ENCODE measurements at regions not wholly inside any gene's neighbourhood (a gene's known extent, or its start where the extent isn't known, plus 50 kb on each side); places are given as distances from the start of the nearest gene placed in this dataset.
A peak's percentile ranks its signal among the peaks of the same experiment; 100 is the strongest.
"Not testable (repeated sequence)": the region's sequence is repeated elsewhere in the genome, so short reads cannot be mapped to it uniquely, and the experiment has no call there.

DNA sequence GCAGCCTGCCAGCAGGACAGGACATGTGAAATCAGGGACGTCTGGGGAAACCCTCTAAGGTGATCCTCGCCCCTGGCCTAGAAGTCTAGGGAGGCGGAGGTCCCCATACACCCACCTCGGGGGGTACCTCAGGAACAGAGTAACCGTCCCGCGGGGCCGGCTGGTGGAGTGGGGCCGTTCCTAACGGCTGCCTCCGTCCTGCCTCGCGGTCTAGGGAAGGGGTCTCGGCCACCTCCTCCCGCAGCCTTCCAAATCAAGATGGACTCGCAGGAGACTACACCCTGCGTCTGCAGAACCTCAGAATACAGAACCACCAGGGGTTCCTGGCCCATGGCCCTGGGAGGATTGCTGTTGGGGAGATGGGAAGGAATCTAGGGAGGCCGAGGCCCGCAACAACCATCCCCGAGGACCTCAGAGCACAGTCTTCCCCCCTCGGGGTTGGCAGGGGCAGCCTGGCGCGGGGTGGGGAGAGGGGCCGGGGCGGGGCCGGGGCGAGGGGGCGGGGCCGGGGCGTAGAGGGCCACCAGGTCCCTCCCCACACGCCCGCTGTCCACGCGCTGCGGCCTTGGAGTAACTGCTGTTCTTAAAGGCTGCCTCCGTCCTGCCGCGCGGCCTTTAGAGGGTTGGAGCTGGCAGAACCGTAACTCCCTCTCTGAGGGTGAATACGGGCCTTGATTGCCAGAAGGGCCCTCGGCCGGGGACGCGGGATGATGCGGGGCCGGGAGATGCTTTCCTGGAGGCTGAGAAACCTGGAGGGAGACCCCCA is 89.0 kb upstream of the MLN start:
- DNase-seq, result no peak

DNA sequence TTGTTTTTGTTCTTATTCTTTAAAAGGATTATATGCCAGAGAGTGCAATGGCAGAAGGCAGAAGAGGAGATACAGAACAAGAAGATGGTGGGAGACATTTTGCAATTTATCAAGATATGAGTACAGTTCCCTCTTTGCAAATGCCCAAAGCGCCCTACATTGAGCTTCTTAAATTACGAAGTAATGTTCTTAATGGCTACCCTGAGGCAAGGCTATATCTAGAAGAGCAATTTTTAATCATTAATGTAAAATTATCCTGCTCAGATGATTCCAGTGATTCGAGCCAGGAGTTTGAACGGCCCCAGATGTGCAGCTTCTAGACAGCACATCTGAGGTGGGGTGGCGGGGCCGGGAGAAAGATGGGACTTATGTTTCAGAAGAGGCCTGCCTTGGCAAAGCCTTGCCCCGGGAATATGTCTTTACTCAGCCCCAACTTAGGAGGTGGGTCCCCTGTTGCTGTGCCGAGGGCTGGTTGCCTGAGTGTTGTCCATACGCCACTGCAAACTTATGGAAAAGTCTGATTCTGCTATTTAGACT is 84.9 kb upstream of the MLN start:
- DNase-seq, result no peak

DNA sequence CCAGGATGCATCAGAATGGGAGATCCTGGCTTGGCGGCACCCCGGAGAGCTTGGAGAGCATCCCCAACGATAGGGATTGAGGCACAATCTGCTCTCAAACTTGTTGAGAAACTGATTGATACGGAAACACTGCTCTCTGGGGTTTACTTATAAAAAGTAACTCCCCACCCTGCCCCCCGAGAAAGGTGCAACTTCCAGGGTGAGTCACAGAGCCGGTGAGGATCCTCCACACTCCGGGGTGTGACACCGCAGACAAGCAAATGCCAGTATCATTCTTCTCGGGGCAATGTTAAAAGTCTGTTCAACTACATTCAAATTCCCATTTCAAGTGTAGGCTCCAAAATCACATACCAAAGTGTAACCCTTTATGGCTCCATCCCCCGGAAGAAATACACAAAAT is 84.4 kb upstream of the MLN start:
- no peak for DNase-seq

DNA sequence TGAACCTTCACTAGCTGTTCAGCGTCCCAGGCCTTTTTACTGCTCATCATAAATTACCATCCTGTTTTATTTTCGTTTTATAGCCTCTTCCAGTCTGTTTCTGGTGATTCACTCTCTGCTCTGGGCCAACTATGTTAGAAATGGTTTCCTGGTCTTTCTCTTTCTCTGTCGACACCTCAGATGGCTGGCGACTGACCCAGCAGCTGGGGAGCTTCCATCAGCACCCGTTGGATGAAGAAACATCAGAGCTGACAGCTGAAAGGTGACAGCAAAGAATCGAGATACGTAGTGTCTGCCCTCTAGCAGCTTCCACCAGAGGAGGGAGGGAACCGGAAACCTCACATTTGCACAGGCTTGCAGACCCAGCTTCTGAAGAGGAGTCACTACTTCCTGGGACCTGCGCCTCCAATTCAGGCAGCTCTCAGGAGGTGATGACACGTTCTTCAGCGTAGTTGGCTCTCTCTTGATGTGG is 82.9 kb upstream of the MLN start:
- peak; percentile 90 for DNase-seq

DNA sequence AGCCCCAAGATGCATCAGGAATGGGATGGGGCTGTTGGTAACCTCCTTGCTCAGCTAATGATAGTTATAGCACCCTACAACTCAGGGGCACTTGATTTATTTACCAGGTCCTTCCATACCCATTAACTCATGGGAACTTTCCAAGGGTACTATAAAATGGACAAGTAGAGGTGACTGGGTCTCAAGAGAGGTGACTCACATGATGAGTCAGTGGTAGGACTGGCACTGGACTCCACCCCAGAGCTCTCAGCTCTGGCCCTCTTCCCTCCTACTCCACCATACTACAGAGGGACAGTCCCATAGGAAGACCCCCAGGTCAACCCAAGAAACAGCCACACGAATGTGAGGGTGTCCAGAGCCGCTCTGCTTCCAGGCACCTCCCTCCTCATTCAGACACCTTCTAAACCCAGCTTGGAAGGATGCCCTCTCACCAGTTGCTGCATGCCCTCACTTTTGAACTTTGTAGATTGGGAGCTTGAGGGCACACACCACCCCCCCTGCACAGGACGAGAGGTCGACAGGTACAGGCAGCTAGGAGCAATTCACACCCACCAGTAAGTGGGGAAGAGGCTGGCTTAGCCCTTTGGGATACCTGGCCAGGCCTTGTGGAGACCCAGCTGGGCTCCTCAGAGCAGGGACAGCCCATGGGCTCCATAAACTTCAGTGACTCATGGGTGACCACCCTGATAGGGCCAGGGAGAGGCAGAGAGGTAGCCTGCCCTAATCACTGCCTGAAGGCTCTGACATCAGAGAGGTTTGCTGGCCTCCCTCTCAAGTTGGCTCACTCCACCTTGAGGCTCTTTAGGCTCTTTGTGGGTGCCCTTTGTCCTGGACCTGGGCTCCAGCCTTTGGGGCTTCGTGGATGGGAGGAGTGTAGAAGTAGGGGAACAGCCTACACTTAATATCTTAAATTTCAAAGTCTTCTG is 81.6 kb upstream of the MLN start:
- DNase-seq, result peak; percentile 42

DNA sequence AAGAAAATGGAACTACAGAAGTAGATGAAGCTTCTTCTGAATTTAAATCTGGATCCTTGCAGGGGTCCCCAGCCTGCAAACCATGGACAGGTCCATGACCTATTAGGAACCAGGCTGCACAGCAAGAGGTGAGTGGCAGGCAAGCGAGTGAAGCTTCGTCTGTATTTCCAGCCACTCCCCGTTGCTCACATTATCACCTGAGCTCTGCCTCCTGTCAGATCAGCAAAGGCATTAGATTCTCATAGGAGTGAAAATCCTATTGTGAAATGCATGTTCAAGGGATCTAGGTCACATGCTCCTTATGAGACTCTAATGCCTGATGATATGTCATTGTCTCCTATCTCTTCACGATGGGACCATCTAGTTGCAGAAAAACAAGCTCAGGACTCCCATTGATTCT is 79.8 kb upstream of the MLN start:
- not testable (repeated sequence) for DNase-seq

DNA sequence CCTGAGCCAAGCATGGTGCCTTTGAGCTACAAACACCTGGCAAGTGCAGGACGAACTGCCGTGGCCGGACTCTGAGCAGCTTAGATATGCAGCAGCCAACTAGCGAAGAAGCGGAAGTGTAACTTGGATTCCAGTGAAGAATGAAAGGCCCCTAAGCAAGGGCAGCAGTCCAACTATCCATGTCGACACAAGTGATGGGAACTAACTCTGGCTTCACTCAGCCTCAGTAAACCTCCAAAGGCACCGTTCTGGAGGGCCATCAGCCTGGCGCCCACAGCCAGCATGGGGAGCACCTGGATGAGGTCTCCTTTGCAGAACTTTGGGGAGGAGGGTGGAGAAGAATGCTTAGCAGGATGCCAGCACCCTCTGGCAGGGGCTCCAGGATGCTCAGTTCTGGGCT is 78.4 kb upstream of the MLN start:
- peak; percentile 28 for DNase-seq

DNA sequence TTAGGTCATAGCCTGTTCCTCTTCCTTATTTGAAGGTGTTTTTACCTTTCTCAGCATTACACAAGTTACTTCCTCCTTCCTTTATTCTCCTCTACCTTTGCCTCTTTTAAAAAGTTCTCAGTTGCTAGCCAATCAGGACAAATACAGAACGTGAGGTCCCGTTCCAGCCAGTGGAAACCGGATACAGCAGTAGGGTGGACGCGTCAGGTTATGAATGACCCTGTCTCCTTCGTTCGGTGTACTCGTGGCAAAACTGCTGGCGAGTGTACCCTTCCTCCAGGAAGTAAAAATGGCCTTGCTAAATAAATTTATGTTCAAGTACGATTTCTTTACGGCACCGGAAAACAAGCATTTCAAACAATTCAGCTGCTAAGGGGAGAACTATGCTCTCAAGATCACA is 77.0 kb upstream of the MLN start:
- no peak for DNase-seq

DNA sequence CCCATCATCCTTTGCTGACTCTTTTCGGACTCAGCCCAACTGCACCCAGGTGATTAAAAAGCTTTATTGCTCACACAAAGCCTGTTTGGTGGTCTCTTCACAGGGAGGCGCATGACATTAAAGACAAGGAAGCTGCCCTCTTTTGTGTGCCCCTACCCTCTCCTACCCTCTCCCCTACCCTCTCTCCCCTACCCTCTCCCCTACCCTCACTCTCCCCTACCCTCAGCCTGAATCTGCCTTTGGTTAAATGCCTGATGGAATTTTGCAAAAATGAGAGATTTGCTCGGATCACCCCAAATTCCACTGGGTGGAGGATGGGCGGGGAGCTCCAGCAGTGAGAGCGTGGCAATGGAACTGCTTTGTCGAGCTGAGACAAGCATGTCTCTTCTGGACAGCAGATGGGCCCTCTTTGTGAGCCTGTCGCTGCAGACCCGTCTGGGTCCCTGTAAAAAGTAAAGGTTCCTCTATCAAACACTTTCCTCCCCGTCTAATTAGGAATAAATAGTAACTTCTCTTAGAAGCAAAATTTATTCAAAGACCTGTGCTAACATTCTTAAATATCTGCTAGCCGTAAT is 76.4 kb upstream of the MLN start:
- no peak for DNase-seq

DNA sequence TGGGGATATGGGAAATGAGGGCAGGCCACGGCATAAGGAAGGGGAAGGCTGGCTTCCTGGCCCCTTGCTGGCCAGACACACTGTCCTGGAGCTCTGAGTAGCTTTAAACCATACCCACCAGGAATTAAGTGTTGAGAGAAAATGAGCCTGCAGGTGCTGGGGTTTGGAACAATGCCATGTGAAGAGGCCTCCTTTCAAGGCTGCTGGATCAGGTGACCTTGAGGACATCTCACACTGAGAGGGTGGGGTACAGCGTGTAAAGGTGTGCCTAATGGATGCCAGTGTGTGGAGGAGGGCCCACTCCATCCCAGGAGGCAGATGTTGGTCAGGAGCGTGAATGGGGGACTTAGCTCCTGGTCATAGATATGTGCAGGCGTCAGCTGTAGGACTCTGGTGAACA is 74.8 kb upstream of the MLN start:
- DNase-seq, result no peak

DNA sequence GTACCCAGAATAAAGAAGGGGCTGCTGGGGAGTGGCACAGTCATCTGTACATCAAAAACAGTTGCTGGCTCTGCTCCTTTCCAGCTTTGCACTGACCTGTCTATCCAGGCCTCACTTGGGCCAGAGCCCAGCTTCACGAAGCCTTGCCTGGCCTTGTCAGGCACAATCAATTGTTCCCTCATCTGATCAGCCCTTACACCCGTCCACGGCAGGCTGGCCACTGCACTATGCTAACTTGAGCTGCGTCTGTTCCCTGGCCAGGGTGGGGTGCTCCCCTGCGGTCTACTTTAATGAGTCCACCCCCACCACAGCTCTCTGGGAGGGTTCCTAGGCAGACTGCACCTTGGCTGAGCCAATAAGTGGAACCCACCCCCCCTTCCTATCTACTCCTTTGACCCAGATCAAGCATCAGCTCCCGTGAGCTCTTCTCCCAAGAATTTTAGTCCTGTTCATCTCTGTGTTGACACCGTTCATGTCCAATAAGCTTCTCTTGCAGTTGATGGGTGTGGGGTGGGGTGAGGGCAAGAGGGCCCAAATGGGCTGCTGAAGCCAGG is 74.3 kb upstream of the MLN start:
- DNase-seq, result no peak

DNA sequence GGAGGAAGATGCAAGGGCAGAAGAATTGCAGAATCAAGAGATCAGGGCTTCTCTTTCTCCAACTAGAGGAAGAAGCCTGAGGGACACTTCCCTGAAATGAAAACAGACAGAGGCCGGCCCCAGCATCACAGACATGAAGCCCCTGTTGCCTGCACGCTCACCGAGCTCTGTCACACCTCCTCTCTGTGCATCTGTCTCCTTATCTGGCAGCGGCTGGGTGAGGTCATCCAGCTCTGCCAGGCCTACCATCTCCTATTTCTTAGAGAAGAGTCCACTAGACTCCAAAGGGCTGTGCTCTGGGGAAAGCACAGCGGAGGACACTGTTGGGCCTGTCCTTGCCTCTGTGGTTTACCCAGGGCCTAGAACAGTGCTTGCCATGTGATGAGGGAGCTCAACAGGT is 71.9 kb upstream of the MLN start:
- no peak for DNase-seq

DNA sequence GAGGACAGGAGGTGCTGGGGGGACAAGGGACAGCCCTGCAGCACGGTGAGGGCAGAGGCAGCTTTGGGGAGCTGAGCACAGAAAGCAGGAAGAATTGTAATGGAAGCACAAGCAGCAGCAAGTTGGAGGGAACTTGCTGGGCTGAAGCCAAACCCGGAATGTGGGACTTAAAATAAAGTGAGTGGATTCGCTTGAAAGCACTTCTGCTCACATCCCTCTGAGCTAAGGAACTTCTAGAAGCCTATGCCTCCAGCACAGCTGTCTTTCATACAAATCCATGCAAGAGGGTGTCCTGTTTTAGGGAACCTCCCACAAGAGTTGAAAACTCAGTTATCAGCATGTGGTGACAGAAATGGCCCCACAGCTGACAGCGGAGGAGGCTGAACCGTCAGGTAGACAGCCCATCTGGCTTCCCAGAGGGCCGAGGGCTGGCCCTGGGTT is 71.4 kb upstream of the MLN start:
- no peak for DNase-seq

DNA sequence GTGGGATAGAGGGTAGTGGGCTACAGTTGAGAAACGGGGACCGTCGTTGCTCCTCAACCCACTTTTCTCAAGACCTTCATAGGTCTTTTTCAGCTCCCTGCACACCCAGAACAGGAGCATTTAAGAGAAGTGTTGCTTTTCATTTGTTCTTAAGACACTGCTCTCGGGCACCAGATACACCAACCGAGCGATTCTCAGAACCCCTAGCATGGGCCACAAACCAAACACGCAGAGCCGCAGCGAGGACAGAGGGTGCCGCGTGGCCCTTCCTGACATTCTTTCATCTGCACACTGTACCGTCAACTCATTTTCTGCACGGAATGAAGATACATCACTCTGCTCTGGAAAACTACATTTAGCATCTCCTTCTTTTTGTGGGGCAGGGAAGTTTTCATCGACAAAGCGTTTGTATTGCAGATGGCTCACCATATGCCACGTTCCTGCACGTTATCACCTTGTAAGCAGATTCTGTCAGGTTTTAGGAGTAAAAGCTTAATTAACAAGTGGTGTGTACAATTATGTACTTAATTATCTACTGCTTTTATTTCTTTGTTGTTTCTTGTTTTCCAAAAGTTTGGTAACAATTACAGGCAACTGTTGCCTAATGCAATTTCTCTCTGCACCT is 70.4 kb upstream of the MLN start:
- no peak for DNase-seq

DNA sequence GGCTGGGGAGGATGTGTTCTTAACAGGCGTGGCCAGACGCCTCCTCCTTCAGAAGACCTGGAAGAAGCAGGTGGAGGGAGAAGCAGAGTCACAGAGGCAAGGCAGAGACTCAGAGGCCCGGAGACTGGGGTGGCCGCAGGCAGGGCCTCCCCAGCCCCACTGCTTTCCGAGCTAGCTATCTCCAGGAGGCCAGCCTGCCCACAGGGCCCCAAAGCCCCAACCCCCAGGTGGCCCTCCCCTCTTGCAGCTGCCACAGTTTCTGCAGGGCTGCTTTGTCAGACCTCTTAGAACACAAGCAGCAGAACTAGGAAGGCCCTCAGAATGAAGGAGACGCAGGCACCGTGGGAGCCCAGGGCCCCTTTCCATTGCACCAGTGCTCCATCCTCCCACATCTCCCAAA is 69.0 kb upstream of the MLN start:
- DNase-seq, result no peak

DNA sequence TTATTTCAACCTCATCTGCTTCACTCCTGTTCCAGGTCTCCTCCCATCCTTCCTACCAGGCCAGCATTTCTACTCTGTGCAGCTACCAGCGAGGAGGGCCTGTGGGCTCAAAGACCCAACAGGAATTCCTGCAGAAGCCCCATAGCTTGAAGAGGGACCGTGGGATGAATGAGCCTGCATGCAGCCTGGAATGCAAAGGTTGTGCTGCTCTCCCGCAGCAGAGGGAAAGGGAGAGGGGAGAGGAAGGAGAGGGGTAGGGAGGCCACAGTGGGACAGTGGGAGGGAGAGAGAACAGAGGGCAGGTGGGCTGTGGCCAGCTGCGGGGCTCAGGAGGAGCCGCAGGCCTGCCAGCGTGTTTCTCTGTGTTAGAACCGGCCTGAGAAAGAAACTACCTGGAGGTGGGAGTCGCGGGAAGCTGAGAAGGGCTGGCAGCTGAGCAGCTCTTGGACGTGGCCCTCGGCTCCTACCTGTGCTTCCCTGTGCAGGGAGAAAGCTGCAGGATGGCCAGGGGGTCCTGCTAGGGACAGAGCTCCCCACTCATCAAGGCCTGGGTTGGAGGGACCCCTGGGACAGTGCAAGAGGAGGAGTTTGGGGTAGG is 66.1 kb upstream of the MLN start:
- no peak for DNase-seq

DNA sequence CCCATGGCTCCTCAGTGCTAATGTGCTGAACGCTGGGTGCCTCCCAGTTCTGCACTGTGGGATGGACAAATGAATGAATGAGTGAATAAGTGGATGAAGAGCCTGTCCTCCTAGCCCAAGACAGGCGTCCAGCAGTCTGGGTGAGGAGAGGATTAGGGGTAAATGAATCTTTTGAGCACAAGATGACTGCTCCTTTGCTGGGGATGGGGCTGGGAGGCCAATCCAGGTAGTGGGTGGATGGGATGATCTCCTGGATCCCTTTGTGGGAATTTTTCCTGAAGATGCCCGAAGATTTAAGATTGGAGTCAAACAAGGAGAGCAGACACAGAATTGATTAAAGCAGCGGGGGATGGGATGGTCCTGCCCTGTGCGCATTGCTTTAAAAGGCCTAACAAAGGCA is 65.3 kb upstream of the MLN start:
- no peak for DNase-seq

DNA sequence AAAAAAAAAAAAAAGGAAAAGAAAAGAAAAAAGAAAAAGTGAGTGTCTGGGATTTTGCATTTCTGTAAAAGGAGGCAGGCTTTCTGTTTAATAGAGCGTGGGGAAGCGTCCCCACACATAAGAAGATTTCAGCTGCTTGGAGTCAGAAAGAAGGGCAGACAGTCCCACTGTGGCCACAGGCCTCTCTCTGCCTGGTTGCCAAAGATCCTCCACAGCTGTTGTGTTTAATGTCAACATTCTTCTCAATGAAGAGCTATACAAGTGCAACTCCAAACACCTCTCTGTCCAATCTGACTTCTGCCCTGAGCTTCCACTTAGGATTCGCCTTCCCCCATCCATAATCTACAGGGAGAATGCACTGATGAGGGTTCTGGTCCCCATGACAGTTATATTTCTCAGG is 64.3 kb upstream of the MLN start:
- DNase-seq, result no peak

DNA sequence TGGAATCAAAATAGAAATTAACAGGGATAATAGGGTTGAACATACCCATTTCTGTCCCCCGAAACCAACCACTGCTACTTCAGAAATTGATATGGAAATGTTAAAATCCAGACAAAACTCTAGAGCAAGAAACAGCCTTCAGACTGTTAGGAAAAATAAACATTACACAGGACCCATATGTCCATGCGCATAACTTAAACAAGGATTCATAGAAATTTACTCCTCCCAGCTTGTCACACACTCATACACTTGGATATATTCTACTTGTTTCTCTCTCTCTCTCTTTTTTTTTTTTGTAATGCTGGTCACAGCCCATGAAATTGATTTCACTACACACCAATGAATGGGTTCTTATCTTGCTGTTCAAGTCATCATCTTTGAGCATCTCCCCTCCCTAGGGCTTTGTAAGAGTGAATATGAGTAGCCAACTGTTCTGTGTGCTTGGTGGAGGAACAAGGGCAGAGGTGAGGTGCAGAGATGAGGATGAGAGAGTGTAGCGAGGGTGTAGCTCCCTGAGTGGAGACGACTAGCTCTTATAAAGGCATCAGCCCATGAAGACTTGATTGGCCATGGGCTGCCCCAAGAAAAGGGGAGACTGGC is 61.8 kb upstream of the MLN start:
- DNase-seq, result no peak

DNA sequence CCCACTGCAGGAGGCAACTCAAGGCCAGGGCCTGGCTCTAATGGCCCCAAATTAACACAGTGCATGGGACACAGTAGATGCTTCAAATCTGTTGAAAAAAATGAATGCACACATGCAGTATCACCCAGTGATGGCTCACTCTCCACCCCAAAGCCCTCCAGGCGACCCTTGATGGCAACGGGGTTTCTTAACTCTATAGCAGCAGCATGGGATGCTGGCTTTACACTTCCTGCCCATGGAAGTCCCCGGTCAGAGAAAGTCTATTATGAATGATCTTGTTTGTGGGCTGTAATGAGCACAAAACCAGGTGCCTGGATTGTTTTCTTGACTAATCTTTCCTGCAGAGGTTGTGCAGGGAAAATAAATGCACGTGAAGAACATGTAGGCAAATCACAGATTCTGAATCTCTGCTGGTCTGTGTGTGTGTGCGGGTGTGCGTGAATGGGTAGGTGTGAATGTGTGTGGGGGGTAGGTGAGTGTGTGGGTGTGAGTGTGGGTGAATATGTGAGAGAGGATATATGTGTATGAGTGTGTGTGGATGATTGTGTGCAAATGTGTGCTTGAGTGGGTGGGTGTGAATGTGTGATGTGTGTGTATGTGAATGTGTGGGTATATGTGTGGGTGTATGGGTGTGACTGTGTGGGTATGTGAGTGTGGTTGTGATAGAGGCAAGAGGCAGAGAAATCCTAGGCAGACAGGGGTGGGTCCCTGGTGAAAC is 60.1 kb upstream of the MLN start:
- DNase-seq, result no peak

DNA sequence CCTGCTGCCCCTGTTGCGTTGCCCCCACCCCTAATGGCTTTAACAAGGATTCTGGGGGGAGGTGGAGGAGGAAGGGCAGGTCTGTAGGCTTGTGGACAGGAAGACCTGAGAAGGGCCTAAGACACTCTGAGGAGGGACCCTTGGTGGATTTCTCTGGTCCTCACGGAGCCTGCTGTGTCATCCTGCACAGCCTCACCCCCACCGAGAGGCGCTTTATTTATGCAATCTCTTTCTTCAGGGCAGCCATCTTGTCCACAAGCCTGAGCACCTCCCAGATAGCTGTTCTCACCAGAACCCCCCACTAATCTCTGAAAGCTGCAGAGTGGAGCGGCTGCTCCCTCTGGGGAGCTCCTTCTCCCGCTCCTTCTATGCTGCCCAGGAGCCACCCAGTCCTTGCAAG is 59.3 kb upstream of the MLN start:
- DNase-seq, result no peak
